ENCODE measurements at regions not wholly inside any gene's neighbourhood (a gene's known extent, or its start where the extent isn't known, plus 50 kb on each side); places are given as distances from the start of the nearest gene placed in this dataset.

DNA sequence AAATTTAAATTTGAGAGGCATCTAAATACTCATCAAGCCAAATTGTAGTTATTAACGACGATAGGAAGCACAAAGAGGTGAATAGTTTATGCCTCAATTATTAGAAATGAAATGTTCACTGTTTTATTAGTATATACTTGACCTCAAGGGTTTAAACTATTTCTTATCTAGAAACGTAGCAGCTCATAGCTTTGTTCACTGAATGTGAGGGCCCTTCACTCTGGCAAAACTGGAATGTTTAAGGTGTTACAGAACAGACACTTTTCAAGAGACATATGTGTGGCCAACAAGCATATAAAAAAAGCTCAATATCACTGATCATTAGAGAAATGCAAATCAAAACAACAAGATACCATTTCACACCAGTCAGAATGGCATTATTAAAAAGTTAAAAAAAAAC, 151.2 kb upstream of the KCNN2 start:
- Histone ChIP-seq H3K4me1 (ENCODE audit: insufficient read depth) (no peaks in the 10 kb centered on the region), H3K27ac (no peak overlapping the region), H3K36me3 (no peaks in the 10 kb centered on the region), H3K27me3 (no peaks in the 10 kb centered on the region), H3K4me3 (no peak overlapping the region), H3K9me3 (no peaks in the 10 kb centered on the region)
- TF ChIP-seq EP300 (IDR thresholded peaks at IDR 0.05) = no peak
- TF ChIP-seq, protein P1, sequence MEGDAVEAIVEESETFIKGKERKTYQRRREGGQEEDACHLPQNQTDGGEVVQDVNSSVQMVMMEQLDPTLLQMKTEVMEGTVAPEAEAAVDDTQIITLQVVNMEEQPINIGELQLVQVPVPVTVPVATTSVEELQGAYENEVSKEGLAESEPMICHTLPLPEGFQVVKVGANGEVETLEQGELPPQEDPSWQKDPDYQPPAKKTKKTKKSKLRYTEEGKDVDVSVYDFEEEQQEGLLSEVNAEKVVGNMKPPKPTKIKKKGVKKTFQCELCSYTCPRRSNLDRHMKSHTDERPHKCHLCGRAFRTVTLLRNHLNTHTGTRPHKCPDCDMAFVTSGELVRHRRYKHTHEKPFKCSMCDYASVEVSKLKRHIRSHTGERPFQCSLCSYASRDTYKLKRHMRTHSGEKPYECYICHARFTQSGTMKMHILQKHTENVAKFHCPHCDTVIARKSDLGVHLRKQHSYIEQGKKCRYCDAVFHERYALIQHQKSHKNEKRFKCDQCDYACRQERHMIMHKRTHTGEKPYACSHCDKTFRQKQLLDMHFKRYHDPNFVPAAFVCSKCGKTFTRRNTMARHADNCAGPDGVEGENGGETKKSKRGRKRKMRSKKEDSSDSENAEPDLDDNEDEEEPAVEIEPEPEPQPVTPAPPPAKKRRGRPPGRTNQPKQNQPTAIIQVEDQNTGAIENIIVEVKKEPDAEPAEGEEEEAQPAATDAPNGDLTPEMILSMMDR (IDR thresholded peaks at IDR 0.05) = no peak
- no peak for TF ChIP-seq POLR2A (IDR thresholded peaks at IDR 0.05)
- intact Hi-C loops (cut with DNase I) = no loop called here
- no peak for DNase-seq
- 67 to 77% (median 70%) methylated on average over 3 of the region's 3 CpGs for WGBS, 3 donors

DNA sequence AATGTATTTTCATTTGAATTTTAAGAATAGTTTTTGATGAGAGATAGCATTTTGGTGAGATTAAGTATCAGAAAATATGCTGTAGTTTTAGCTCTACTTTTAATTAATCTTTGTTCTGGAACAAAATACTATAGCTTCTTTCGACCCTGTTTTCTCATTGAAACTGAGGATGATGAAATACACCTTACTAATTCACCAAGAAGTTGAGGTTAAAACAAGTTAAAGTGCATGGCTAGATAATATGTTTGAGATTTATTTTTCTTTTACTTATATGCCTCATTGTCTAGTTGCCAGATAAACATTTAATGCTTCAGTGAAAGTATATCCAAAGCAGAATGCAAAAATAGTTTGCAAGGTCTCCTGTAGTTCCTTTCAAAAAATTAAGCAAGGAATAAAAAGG, 140.1 kb upstream of the KCNN2 start:
- intact Hi-C loops (cut with DNase I) = no loop called here
- 87 to 91% (median 90%) methylated on average over 1 of the region's 1 CpG for WGBS, 3 donors
- TF ChIP-seq POLR2A (IDR thresholded peaks at IDR 0.05) = no peak
- TF ChIP-seq EP300 (IDR thresholded peaks at IDR 0.05) = no peak
- TF ChIP-seq, protein P1 (IDR thresholded peaks at IDR 0.05) = no peak
- no peaks in the 10 kb centered on the region for H3K9me3 ChIP-seq
- no peaks in the 10 kb centered on the region for H3K36me3 ChIP-seq
- H3K4me1 ChIP-seq (ENCODE audit: insufficient read depth) = no peaks in the 10 kb centered on the region
- H3K27ac ChIP-seq = no peak overlapping the region
- no peak for DNase-seq
- H3K4me3 ChIP-seq = no peak overlapping the region
- H3K27me3 ChIP-seq = no peaks in the 10 kb centered on the region

DNA sequence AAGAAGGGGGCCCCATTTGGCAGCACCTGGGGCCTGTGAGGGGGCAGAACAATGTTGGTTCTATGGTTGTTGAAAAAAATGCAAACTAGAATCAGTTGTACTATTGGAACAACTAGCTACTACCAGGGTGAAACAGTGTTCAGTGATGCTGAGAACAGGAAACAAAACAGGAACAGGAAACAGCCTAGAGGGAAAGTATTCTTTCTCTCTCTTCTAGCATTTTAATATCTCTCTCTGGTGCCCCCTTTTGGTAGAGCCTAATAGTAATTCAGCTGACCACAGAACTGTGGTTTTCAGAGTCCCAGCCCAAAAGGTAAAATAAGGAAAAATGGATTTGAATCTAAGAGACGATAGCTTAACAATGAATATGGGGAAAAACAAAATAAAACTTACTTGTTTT, 138.0 kb upstream of the KCNN2 start:
- Histone ChIP-seq H3K27ac (no peak overlapping the region), H3K4me1 (ENCODE audit: insufficient read depth) (no peaks in the 10 kb centered on the region), H3K27me3 (no peaks in the 10 kb centered on the region), H3K36me3 (no peaks in the 10 kb centered on the region), H3K9me3 (no peaks in the 10 kb centered on the region), H3K4me3 (no peak overlapping the region)
- no peak for DNase-seq
- intact Hi-C loops (cut with DNase I) = no loop called here
- WGBS, 3 donors = 93 to 98% (median 94%) methylated on average over 1 of the region's 1 CpG
- TF ChIP-seq POLR2A (IDR thresholded peaks at IDR 0.05) = no peak
- TF ChIP-seq, protein P1 (IDR thresholded peaks at IDR 0.05) = no peak
- TF ChIP-seq EP300 (IDR thresholded peaks at IDR 0.05) = no peak

DNA sequence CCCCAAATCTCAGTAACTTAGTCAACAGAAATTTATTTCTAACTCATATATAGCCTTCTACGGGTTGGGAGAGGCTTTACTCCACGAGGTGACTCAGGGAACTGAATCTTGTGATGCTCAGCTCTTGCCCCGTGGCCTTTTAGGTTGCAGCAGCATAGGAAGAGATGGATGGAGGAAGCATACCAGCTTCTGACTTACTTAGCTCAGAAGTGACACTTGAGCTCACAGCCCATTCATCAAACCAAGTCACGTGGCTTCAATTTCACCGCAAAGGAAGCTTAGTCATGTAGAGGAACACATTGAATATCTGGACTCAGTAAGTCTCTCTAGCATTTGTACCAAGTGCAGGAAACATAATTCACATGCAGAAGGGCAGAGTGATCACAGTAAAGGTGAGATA, 124.1 kb upstream of the KCNN2 start:
- Histone ChIP-seq H3K27me3 (no peaks in the 10 kb centered on the region), H3K27ac (no peak overlapping the region), H3K4me3 (no peak overlapping the region), H3K4me1 (ENCODE audit: insufficient read depth) (no peaks in the 10 kb centered on the region), H3K36me3 (no peaks in the 10 kb centered on the region), H3K9me3 (no peaks in the 10 kb centered on the region)
- intact Hi-C loops (cut with DNase I) = no loop called here
- 78 to 88% (median 86%) methylated on average over 5 of the region's 5 CpGs for WGBS, 3 donors
- DNase-seq = no peak
- TF ChIP-seq EP300 (IDR thresholded peaks at IDR 0.05) = no peak
- TF ChIP-seq, protein P1 (IDR thresholded peaks at IDR 0.05) = no peak
- no peak for TF ChIP-seq POLR2A (IDR thresholded peaks at IDR 0.05)

Data from ovary (tissue), 7 donors.